DMS153 (cell line): ENCODE measurements at regions not wholly inside any gene's neighbourhood (a gene's known extent, or its start where the extent isn't known, plus 50 kb on each side); places are given as distances from the start of the nearest gene placed in this dataset.

ENCODE experiments used
- DNase-seq: peaks from one replicate; lab custom pipeline; 2025; lab: John Stamatoyannopoulos, UW

DNA sequence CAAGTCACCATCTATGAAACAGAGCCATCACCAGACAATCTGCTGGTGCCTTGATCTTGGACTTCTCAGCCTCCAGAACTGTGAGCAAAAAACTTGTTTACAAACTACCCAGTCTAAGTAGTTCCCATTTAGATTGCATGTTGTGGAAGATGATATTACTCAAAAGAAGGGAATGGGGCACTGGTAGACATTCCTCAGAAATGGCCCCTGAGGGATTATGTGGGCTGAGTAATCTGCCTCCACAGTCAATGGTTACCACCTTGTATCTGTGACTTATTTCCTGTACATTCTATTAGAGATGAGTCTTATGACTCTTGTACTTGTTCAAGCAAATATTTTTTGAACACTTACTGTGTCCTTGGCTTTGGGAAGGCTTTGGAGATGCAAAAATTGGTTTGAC lies 160.4 kb downstream of the NUP35 start:
- no peak for DNase-seq

DNA sequence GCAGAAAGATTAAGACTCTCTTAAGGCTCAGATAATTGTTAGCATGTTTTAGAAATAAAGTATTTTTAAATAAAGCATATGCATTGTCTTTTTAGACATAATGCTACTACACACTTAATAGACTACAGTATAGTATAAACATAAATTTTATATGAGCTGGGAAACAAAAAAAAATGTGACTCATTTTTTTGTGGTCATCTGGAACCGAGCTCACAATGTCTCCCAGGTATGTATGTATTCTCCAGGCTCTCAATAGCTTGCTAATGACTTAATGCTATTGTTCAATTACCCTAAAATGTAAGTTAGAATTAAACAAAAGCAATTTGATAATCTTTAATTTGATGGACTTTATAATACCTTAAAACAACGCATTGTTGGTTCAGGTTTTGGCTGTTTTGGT lies 167.2 kb downstream of the NUP35 start:
- DNase-seq: no peak

DNA sequence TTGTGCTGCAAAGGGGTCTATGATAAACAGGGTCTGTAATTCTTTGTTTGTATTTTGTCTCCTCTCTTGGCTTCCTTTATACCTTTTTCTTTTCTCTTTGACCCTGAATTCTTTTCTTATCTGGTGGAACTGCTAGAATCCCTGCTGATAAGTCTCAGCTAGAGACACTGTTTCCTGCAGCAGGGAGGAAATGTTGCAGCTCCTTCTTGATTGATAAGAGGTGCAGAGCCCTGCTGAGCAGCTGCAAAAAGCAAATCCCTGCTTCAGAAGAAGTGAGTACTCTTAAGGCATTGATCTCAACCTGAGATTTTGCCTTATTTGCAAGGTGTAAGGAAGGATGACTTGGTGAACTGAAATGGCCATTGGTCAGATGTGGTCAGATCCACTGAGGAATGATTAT lies 167.8 kb downstream of the NUP35 start:
- DNase-seq: no peak

DNA sequence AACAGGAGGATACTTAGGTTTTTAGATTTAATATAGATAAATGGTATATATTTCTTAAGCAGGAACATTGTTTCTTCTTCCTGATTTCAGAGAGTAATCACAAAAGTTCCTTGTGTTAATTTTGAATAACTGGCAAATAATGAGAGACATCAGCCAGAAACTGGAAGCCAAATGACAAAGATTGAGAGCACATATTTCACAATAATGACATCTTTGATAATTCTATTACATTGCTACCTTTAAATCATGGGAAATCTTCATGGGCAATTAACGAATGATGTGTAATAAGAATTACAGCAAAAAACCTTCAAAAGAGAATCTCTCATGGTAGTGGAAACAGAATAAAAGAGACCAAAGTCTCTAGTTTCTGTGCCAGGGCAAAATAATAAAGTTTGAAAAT lies 215.1 kb downstream of the NUP35 start:
- DNase-seq: no peak

DNA sequence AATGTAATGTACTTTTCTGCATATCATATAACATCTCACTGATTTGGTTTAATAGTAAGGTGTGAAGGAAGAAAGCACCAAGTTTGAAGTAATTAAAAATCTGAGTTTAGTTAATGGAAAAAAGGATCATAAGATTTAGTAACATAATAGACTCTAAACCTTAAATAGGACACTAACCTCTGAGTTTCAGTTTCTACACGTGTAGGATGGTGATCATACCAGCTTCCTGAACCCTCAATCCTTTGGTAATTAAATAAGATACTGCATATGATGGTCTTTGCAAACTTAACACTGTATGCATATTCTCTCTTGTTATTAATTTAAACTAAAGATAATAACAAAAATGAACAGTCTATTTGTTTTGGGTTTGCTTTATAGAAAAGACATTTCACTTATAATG lies 216.8 kb downstream of the NUP35 start:
- no peak for DNase-seq

GRCh38 chr2:183347969-183348368 lies 223.7 kb downstream of the NUP35 start:
- no peak for DNase-seq

DNA sequence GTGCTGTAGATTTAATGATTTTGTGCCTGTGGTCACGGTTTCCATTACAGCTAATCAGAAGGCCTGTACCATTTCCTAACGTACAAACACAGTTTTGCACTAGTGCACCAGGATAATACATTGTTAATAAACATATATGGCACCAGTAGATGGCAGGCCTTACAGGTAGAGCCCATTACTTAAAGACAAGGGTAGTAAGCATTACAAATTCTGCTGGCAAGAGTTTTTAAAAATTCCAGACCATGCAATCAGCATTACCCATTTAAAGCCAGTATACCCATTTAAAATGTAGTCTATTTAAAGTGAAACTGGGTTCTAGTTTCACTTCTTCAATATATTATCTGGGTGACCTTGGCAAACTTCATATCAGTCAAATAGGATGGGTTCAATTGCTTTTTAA lies 224.2 kb downstream of the NUP35 start:
- DNase-seq: no peak

- DNase-seq: no peak
Measured at GRCh38 chr2:183349091-183349490, 224.8 kb downstream of the NUP35 start.

DNA sequence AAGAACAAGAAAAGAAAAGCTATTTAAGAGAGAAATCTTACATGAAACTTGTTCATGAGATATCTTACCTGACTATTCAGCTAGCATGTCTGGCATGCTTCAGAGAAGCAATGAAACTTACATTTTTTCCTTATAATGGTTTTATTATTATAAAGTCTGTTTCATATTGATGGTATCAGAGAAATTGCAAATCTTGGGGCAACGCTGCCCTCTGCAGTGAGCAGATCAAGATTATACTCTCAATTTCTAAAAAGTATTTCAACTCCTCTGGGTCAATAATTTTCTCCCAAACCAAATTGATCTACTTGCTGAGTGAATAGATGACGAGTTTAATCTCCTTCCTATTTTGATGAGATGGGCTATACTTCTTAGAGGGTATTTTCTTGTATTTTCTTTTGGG lies 235.6 kb downstream of the NUP35 start:
- no peak for DNase-seq

GRCh38 chr2:183371545-183371944 lies 247.3 kb downstream of the NUP35 start:
- no peak for DNase-seq

DNA sequence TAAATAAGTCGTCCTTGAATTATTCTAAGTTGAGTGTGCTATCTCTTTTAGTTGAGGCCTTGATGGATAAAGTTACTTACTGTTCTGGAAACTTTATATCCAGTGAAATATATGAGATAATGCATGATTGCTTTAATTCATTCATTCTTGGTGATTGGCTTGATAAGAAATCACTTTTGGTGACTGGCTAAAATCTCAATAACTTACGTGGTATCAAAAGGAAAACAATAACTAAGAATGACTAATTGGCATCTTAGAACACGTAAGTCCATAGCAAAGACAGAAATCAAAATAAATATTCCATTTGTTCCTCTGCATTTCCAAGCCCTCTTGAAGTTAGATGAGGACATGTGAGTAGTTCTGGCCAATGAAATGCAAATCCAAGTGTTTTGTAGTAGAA lies 251.6 kb downstream of the NUP35 start:
- DNase-seq: no peak

GRCh38 chr2:183383854-183384253 lies 259.6 kb downstream of the NUP35 start:
- no peak for DNase-seq

- DNase-seq: no peak
Measured at GRCh38 chr2:183389546-183390080, 265.4 kb downstream of the NUP35 start.

- DNase-seq: no peak
Measured at GRCh38 chr2:183390109-183390508, 265.9 kb downstream of the NUP35 start.

GRCh38 chr2:183404392-183404791 lies 280.1 kb downstream of the NUP35 start:
- DNase-seq: no peak

DNA sequence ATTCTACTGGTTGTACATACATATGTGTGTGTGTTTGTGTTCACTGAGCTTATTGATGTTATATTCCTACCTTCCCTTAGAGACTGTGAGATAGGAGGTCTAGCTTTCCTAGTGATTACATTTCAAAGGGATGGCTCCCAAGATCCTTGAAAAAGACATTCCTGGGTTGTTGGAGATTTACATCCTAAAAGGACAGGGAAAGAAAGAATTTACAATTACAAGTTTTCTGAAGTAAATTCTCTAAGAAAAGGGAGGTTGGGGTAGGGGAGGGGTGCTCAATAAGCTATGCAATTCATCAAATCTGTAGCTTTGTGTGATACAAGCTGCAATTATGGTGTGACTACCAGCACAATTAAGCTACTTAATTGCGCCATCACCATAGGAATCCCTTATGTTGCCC lies 284.3 kb downstream of the NUP35 start:
- DNase-seq: no peak

DNA sequence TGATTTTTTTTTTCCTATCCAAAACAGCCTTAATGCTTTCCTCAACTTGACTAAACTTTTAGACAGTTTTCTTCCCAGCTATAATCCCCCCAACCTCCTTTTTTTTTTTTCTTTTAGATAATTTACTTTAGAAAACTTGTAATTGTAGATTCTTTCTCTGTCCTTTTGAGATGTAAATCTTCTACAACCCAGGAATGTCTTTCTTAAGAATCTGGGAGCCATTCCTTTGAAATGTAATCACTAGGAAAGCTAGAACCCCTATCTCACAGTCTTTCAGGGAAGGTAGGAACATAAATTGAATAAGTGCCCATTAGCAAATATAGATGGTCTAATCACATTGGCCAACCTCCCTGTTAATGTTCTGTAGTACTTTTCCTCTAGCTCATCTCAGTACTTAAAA lies 285.4 kb downstream of the NUP35 start:
- DNase-seq: no peak

DNA sequence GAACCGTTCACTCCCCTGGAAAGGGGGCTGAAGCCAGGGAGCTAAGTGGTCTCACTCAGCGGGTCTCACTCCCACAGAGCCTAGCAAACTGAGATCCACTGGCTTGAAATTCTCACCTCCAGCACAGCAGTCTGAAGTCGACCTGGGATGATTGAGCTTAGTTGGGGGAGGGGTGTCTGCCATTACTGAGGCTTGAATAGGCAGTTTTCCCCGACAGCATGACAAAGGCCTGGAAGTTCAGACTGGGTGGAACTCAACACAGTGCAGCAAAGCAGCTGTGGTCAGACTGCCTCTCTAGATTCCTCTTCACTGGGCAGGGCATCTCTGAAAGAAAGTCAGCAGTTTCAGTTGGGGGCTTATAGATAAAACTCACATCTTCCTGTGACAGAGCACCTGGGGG lies 292.5 kb downstream of the NUP35 start:
- DNase-seq: no peak

DNA sequence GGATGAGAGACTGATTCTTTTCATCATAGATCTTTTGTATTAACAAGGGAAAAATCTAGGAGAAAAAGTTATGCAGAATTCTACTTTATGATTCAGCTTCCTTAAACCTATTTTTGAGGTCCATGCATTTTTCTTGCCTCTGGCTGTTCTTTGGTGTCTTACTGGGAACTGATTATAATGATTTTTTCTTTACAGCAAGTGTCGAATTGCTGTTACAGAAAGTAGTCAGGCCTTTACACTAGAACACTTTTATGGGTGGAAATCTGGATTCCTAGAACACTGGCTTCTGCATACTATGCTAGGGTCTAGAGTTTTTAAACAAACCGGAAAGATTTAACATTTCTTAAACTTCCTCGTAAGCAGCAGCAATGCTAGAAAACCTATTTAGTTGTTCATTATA lies 302.6 kb downstream of the NUP35 start:
- no peak for DNase-seq

- DNase-seq: no peak
Measured at GRCh38 chr2:183427558-183427957, 303.3 kb downstream of the NUP35 start.

GRCh38 chr2:183428881-183429280 lies 304.6 kb downstream of the NUP35 start:
- no peak for DNase-seq

DNA sequence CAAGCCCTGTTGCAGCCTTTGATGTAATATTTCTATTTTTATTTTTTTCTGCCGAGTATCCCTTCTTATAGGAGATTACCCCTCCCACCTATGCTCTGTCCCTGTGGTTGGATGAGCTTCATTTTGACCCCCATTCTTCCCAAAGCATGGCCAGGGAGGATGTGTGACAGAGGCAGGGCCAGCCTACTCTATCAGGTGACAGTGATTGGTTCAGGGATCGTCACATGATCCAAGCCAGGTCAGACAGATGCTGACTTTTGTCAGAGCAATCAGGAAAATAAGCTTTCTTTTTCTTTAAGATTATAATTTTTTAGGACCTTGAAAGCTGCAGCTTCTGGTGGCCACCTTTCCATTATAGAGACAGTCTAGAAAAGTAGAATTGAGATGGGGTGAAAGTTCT lies 314.3 kb downstream of the NUP35 start:
- no peak for DNase-seq

DNA sequence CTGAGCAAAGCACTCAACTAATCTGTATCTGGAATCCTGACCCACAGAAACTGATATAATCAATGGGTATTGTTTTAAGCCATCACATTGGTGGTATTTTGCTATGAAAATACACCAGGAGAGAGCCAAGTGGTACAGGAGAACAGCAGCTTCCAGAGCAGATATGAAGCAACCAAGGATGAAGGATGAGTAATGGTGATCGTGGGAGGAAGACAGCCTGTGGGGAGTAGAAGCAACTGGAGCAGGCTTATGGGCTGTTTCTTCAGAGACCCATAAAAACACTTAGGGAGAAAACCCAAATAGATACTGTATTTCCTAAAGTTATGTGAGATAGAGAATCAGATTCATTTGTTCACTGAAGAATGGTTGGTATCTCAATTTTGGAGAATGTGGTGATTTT lies 330.8 kb downstream of the NUP35 start:
- DNase-seq: no peak

- no peak for DNase-seq
Measured at GRCh38 chr2:183456177-183456576, 331.9 kb downstream of the NUP35 start.

DNA sequence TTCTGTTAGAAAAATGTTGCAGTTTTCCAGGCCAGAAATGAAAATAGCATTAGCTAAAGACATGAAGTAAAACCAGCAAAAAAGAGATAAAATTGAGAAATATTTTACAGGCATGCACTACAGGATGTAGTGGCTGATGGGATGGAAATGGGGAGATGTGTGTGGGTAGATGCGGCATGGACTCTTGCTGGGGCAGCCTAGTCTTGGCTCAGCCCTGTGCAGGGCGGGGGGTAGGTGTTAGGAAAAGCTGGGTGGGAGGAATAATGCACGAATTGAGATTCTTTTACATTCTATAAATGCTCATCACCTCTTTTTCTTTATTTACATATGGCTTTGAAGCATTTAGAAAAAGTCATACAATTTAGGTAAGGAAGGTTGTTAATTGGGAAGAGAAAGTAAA lies 334.2 kb downstream of the NUP35 start:
- DNase-seq: no peak
